HG03280 (cell line): ENCODE measurements at regions not wholly inside any gene's neighbourhood (a gene's known extent, or its start where the extent isn't known, plus 50 kb on each side); places are given as distances from the start of the nearest gene placed in this dataset.
"Not testable (repeated sequence)": the region's sequence is repeated elsewhere in the genome, so short reads cannot be mapped to it uniquely, and the experiment has no call there.

Source experiments
- ATAC-seq: cut with Tn5 transposase; IDR thresholded peaks from one replicate; pipeline ENCODE4 v1.9.1; 2021; ENCODE audit warnings: mild to moderate bottlenecking, moderate library complexity; ENCODE audit not compliant: unreplicated experiment

- no peak for ATAC-seq
Measured at GRCh38 chr4:57199267-57199666, 89.1 kb upstream of the IGFBP7 start.

- no peak for ATAC-seq
Measured at GRCh38 chr4:57195622-57196021, 85.4 kb upstream of the IGFBP7 start.

- ATAC-seq, result no peak
Measured at GRCh38 chr4:57194068-57194611, 84.0 kb upstream of the IGFBP7 start.

GRCh38 chr4:57193209-57193810 lies 83.1 kb upstream of the IGFBP7 start:
- no peak for ATAC-seq

- no peak for ATAC-seq
Measured at GRCh38 chr4:57191523-57192034, 81.4 kb upstream of the IGFBP7 start.

GRCh38 chr4:57190601-57191481 lies 80.7 kb upstream of the IGFBP7 start:
- ATAC-seq, result peak; percentile 55

GRCh38 chr4:57187246-57187645 lies 77.1 kb upstream of the IGFBP7 start:
- ATAC-seq, result no peak

GRCh38 chr4:57184378-57185029 lies 74.3 kb upstream of the IGFBP7 start:
- ATAC-seq, result no peak

- ATAC-seq, result no peak
Measured at GRCh38 chr4:57182132-57182874, 72.1 kb upstream of the IGFBP7 start.

- ATAC-seq, result not testable (repeated sequence)
Measured at GRCh38 chr4:57173136-57173535, 63.0 kb upstream of the IGFBP7 start.

GRCh38 chr4:57172065-57172464 lies 61.9 kb upstream of the IGFBP7 start:
- no peak for ATAC-seq

GRCh38 chr4:57168982-57169381 lies 58.8 kb upstream of the IGFBP7 start:
- no peak for ATAC-seq

- peak; percentile 94 for ATAC-seq
Measured at GRCh38 chr4:57163530-57164459, 53.6 kb upstream of the IGFBP7 start.

GRCh38 chr4:57162499-57163019 lies 52.4 kb upstream of the IGFBP7 start:
- ATAC-seq, result no peak
